Esophagus squamous epithelium (tissue), 4 donors: ENCODE measurements at regions not wholly inside any gene's neighbourhood (a gene's known extent, or its start where the extent isn't known, plus 50 kb on each side); places are given as distances from the start of the nearest gene placed in this dataset.

Source experiments
- CTCF ChIP-seq, 6 experiments: fragments of 450-650 bp in 4 of 6; fragments of 200-600 bp in 2 of 6; sonication (generic) in 2 of 6; IDR thresholded peaks; one replicate each; pipeline ENCODE4 v1.5.1; 2016 to 2019; ENCODE audit warnings: antibody characterized with exemption in 6 of 6, mild to moderate bottlenecking in 4 of 6, moderate library complexity in 4 of 6
- POLR2A ChIP-seq, 4 donors: fragments of 450-650 bp; IDR thresholded peaks; one replicate each; pipeline ENCODE4 v1.6.1; 2017; ENCODE audit warnings: antibody characterized with exemption in 4 of 4, mild to moderate bottlenecking in 4 of 4, moderate library complexity in 3 of 4

GRCh38 chr18:43590182-43590903, 313.1 kb upstream of the SYT4 start:
- TF ChIP-seq CTCF (IDR thresholded peaks at IDR 0.05) (no peak), POLR2A (IDR thresholded peaks at IDR 0.05) (no peak)
